ENCODE measurements at regions not wholly inside any gene's neighbourhood (a gene's known extent, or its start where the extent isn't known, plus 50 kb on each side); places are given as distances from the start of the nearest gene placed in this dataset.

GRCh38 chr6:14333556-14334305, 216.2 kb downstream of the CD83 start:
- no peak for DNase-seq (ENCODE audit: low spot score)

- no peak for DNase-seq (ENCODE audit: low spot score)
These were observed 217.5 kb downstream of the CD83 start for GRCh38 chr6:14335071-14335470.

- DNase-seq (ENCODE audit: low spot score), result no peak
These were observed 219.6 kb downstream of the CD83 start for GRCh38 chr6:14337152-14337551.

GRCh38 chr6:14339172-14339571, 221.6 kb downstream of the CD83 start:
- DNase-seq (ENCODE audit: low spot score), result no peak

- no peak for DNase-seq (ENCODE audit: low spot score)
These were observed 222.4 kb downstream of the CD83 start for GRCh38 chr6:14339711-14340584.

GRCh38 chr6:14344486-14344885, 226.9 kb downstream of the CD83 start:
- DNase-seq (ENCODE audit: low spot score), result no peak

- no peak for DNase-seq (ENCODE audit: low spot score)
These were observed 230.8 kb downstream of the CD83 start for GRCh38 chr6:14348389-14348788.

- DNase-seq (ENCODE audit: low spot score), result no peak
These were observed 231.9 kb downstream of the CD83 start for GRCh38 chr6:14349507-14349906.

GRCh38 chr6:14350210-14350609, 232.6 kb downstream of the CD83 start:
- no peak for DNase-seq (ENCODE audit: low spot score)

GRCh38 chr6:14353281-14353680, 235.7 kb downstream of the CD83 start:
- no peak for DNase-seq (ENCODE audit: low spot score)

GRCh38 chr6:14353798-14354197, 236.2 kb downstream of the CD83 start:
- no peak for DNase-seq (ENCODE audit: low spot score)

- peak; percentile 23 for DNase-seq (ENCODE audit: low spot score)
These were observed 237.5 kb downstream of the CD83 start for GRCh38 chr6:14354919-14355572.

GRCh38 chr6:14359438-14359837, 241.9 kb downstream of the CD83 start:
- no peak for DNase-seq (ENCODE audit: low spot score)

GRCh38 chr6:14360565-14360964, 243.0 kb downstream of the CD83 start:
- no peak for DNase-seq (ENCODE audit: low spot score)

GRCh38 chr6:14361297-14361696, 243.7 kb downstream of the CD83 start:
- no peak for DNase-seq (ENCODE audit: low spot score)

GRCh38 chr6:14361956-14362587, 244.5 kb downstream of the CD83 start:
- no peak for DNase-seq (ENCODE audit: low spot score)

- DNase-seq (ENCODE audit: low spot score), result no peak
These were observed 246.8 kb downstream of the CD83 start for GRCh38 chr6:14364370-14364769.

- no peak for DNase-seq (ENCODE audit: low spot score)
These were observed 247.8 kb downstream of the CD83 start for GRCh38 chr6:14365393-14365792.

- no peak for DNase-seq (ENCODE audit: low spot score)
These were observed 248.7 kb downstream of the CD83 start for GRCh38 chr6:14366315-14366714.

GRCh38 chr6:14366872-14367271, 249.3 kb downstream of the CD83 start:
- DNase-seq (ENCODE audit: low spot score), result no peak

- no peak for DNase-seq (ENCODE audit: low spot score)
These were observed 249.7 kb downstream of the CD83 start for GRCh38 chr6:14367296-14367695.

GRCh38 chr6:14369717-14370116, 252.1 kb downstream of the CD83 start:
- no peak for DNase-seq (ENCODE audit: low spot score)

Data from Ammon's horn (tissue), 1 donor.